WTC11 (cell line): ENCODE measurements at regions not wholly inside any gene's neighbourhood (a gene's known extent, or its start where the extent isn't known, plus 50 kb on each side); places are given as distances from the start of the nearest gene placed in this dataset.

Experiments
- ATAC-seq: fragments of 200-7000 bp; cut with Tn5 transposase; 2 replicates; pipeline ENCODE4 v1.10.0; 2021; ENCODE audit warnings: mild to moderate bottlenecking, moderate library complexity
- CTCF ChIA-PET: fragments of 300-600 bp; sonication (Branson Sonifier 250); formaldehyde crosslinking; loops from one replicate; lab custom pipeline; 2021; ENCODE audit warnings: antibody characterized with exemption; lab: Charles Lee
- POLR2A ChIA-PET: fragments of 350-600 bp; sonication (Branson Sonifier 250); formaldehyde crosslinking; loops from one replicate; lab custom pipeline; 2021; ENCODE audit warnings: antibody characterized with exemption; lab: Charles Lee
- DNase-seq: peaks from one replicate; pipeline ENCODE4 v3.0.0; 2021; ENCODE audit warnings: low spot score
- H3K27ac Mint-ChIP-seq: 2 replicates; pipeline ENCODE4 v1.8.0; 2021; ENCODE audit warnings: mixed read lengths
- H3K27me3 Mint-ChIP-seq: 2 replicates; pipeline ENCODE4 v1.8.0; 2021; ENCODE audit warnings: low read depth, mild to moderate bottlenecking, moderate library complexity, mixed read lengths
- H3K36me3 Mint-ChIP-seq: 2 replicates; pipeline ENCODE4 v1.8.0; 2021; ENCODE audit warnings: mixed read lengths
- H3K4me1 Mint-ChIP-seq: 2 replicates; pipeline ENCODE4 v1.8.0; 2022; ENCODE audit warnings: mixed read lengths
- H3K4me3 Mint-ChIP-seq: 2 replicates; pipeline ENCODE4 v1.8.0; 2021; ENCODE audit warnings: mild to moderate bottlenecking, moderate library complexity, mixed read lengths
- H3K9me3 Mint-ChIP-seq: 2 replicates; pipeline ENCODE4 v1.8.0; 2021; ENCODE audit warnings: mixed read lengths
- CREB1 ChIP-seq: sonication (generic); formaldehyde crosslinking; IDR thresholded peaks from 2 replicates; pipeline ENCODE4 v1.8.0; 2023; ENCODE audit warnings: mild to moderate bottlenecking, missing genetic modification reagents
- ELF4 ChIP-seq: sonication (generic); formaldehyde crosslinking; IDR thresholded peaks from 2 replicates; pipeline ENCODE4 v1.8.1; 2022; ENCODE audit warnings: low read depth, mild to moderate bottlenecking, moderate library complexity, missing genetic modification reagents
- EMX1 ChIP-seq: fragments of 250-450 bp; sonication (Bioruptor Pico); IDR thresholded peaks from 2 replicates; pipeline ENCODE4 v1.8.0; 2021; ENCODE audit warnings: mild to moderate bottlenecking
- ETV6 ChIP-seq: sonication (generic); formaldehyde crosslinking; IDR thresholded peaks from 2 replicates; pipeline ENCODE4 v1.8.1; 2022; ENCODE audit warnings: mild to moderate bottlenecking, missing genetic modification reagents
- HMGA2 ChIP-seq: fragments of 250-450 bp; sonication (Bioruptor Pico); IDR thresholded peaks from 2 replicates; pipeline ENCODE4 v1.4.0; 2021; ENCODE audit warnings: mild to moderate bottlenecking, moderate library complexity
- IRF2 ChIP-seq: sonication (generic); formaldehyde crosslinking; IDR thresholded peaks from 2 replicates; pipeline ENCODE4 v1.8.0; 2022; ENCODE audit warnings: low read depth, missing genetic modification reagents, borderline replicate concordance
- MYBL2 ChIP-seq: sonication (generic); formaldehyde crosslinking; IDR thresholded peaks from 2 replicates; pipeline ENCODE4 v1.8.1; 2023; ENCODE audit warnings: mild to moderate bottlenecking, moderate library complexity, missing genetic modification reagents
- NFATC4 ChIP-seq: fragments of 250-450 bp; sonication (Bioruptor Pico); IDR thresholded peaks from 2 replicates; pipeline ENCODE4 v1.9.0; 2021; ENCODE audit warnings: mild to moderate bottlenecking
- NFE2L1 ChIP-seq: sonication (generic); formaldehyde crosslinking; IDR thresholded peaks from 2 replicates; pipeline ENCODE4 v1.8.1; 2023; ENCODE audit warnings: missing genetic modification reagents
- NFYB ChIP-seq: sonication (generic); formaldehyde crosslinking; conservative IDR thresholded peaks from 2 replicates; pipeline ENCODE4 v1.8.0; 2022; ENCODE audit warnings: low read depth, missing genetic modification reagents
- ZBTB21 ChIP-seq: sonication (generic); formaldehyde crosslinking; IDR thresholded peaks from 2 replicates; pipeline ENCODE4 v1.8.1; 2023; ENCODE audit warnings: mild to moderate bottlenecking, missing genetic modification reagents, borderline replicate concordance
- ZNF121 ChIP-seq: sonication (generic); formaldehyde crosslinking; IDR thresholded peaks from 2 replicates; pipeline ENCODE4 v1.8.0; 2023; ENCODE audit warnings: missing genetic modification reagents
- ZNF263 ChIP-seq: sonication (generic); formaldehyde crosslinking; IDR thresholded peaks from 2 replicates; pipeline ENCODE4 v1.8.1; 2022; ENCODE audit warnings: low read depth, mild to moderate bottlenecking, moderate library complexity, missing genetic modification reagents
- TF ChIP-seq, protein P1 (sequence below): sonication (generic); formaldehyde crosslinking; IDR thresholded peaks from 2 replicates; pipeline ENCODE4 v1.8.1; 2023; ENCODE audit warnings: mild to moderate bottlenecking, missing genetic modification reagents
- TF ChIP-seq, protein P2 (sequence below): sonication (generic); formaldehyde crosslinking; IDR thresholded peaks from 2 replicates; pipeline ENCODE4 v1.8.1; 2022; ENCODE audit warnings: low read depth, missing genetic modification reagents, borderline replicate concordance
- TF ChIP-seq, protein P3 (sequence below): fragments of 250-450 bp; sonication (Bioruptor Pico); IDR thresholded peaks from 2 replicates; pipeline ENCODE4 v2.1.2; 2022; ENCODE audit warnings: mild to moderate bottlenecking, moderate library complexity
- TF ChIP-seq, protein P4 (sequence below): fragments of 250-450 bp; sonication (Bioruptor Pico); conservative IDR thresholded peaks from 2 replicates; pipeline ENCODE4 v1.9.0; 2021; ENCODE audit warnings: mild to moderate bottlenecking
- TF ChIP-seq, protein P5 (sequence below): sonication (generic); formaldehyde crosslinking; IDR thresholded peaks from 2 replicates; pipeline ENCODE4 v1.8.0; 2023; ENCODE audit warnings: mild to moderate bottlenecking, missing genetic modification reagents
- TF ChIP-seq, protein P6 (sequence below): sonication (generic); formaldehyde crosslinking; IDR thresholded peaks from 2 replicates; pipeline ENCODE4 v1.8.1; 2022; ENCODE audit warnings: missing genetic modification reagents, borderline replicate concordance
- TF ChIP-seq, protein P7 (sequence below): fragments of 250-450 bp; sonication (Bioruptor Pico); IDR thresholded peaks from 2 replicates; pipeline ENCODE4 v1.8.0; 2021; ENCODE audit warnings: mild to moderate bottlenecking

DNA sequence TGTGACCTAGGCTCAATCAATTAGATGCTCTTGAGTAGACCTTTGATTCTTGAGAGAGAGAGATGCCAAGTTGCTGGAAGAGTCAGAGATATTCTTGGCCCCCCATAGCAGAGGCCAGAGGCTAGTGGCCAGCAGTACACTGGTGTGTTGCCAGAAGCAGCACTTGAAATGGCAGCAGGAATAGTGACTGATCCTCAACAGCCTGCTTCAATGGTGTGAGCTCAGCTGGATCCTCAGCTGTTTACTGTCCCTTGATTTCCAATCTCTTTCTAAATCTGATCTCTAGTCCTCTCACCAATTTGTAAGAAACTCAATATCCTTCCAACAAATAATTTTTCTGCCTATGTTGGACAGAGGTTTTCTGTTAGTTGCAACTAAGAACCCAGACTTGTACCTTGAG lies 170.3 kb upstream of the CCDC54 start (continued):
- TF ChIP-seq, protein P1, sequence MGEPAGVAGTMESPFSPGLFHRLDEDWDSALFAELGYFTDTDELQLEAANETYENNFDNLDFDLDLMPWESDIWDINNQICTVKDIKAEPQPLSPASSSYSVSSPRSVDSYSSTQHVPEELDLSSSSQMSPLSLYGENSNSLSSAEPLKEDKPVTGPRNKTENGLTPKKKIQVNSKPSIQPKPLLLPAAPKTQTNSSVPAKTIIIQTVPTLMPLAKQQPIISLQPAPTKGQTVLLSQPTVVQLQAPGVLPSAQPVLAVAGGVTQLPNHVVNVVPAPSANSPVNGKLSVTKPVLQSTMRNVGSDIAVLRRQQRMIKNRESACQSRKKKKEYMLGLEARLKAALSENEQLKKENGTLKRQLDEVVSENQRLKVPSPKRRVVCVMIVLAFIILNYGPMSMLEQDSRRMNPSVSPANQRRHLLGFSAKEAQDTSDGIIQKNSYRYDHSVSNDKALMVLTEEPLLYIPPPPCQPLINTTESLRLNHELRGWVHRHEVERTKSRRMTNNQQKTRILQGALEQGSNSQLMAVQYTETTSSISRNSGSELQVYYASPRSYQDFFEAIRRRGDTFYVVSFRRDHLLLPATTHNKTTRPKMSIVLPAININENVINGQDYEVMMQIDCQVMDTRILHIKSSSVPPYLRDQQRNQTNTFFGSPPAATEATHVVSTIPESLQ (CRISPR knock-in tag) = no peak
- TF ChIP-seq NFATC4 (CRISPR knock-in tag) = no peak
- no peak for TF ChIP-seq EMX1 (CRISPR knock-in tag)
- no peak for TF ChIP-seq NFE2L1 (CRISPR knock-in tag)
- TF ChIP-seq, protein P2, sequence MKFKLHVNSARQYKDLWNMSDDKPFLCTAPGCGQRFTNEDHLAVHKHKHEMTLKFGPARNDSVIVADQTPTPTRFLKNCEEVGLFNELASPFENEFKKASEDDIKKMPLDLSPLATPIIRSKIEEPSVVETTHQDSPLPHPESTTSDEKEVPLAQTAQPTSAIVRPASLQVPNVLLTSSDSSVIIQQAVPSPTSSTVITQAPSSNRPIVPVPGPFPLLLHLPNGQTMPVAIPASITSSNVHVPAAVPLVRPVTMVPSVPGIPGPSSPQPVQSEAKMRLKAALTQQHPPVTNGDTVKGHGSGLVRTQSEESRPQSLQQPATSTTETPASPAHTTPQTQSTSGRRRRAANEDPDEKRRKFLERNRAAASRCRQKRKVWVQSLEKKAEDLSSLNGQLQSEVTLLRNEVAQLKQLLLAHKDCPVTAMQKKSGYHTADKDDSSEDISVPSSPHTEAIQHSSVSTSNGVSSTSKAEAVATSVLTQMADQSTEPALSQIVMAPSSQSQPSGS (CRISPR knock-in tag) = no peak
- no peak for TF ChIP-seq NFYB (CRISPR knock-in tag)
- no peak for TF ChIP-seq ZNF263 (CRISPR knock-in tag)
- no peak for TF ChIP-seq IRF2 (CRISPR knock-in tag)
- TF ChIP-seq CREB1 (CRISPR knock-in tag) = no peak
- TF ChIP-seq ETV6 = no peak

DNA sequence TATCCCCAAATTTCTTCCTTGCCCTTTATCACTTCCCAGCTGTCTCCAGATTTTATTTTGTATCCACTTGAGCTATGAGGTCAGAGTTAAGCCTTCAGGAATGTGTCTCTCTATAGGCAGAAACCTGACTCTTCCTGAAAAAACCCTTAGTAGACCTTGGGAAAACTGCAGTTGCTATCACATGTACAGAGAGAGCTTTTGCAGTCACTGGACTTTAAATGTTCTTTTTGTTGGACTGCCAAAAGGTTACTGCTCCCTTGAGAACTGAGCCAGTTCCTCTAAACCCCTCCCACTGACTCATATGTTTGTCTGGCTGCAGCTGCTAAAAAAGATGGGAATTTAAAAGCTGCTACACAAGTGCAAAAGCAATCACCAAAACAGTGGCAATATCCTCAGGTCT lies 169.1 kb upstream of the CCDC54 start:
- no peaks in the 10 kb centered on the region for H3K36me3 Mint-ChIP-seq
- CTCF ChIA-PET = no interaction called here
- TF ChIP-seq, protein P1 (CRISPR knock-in tag) = no peak
- TF ChIP-seq, protein P3, sequence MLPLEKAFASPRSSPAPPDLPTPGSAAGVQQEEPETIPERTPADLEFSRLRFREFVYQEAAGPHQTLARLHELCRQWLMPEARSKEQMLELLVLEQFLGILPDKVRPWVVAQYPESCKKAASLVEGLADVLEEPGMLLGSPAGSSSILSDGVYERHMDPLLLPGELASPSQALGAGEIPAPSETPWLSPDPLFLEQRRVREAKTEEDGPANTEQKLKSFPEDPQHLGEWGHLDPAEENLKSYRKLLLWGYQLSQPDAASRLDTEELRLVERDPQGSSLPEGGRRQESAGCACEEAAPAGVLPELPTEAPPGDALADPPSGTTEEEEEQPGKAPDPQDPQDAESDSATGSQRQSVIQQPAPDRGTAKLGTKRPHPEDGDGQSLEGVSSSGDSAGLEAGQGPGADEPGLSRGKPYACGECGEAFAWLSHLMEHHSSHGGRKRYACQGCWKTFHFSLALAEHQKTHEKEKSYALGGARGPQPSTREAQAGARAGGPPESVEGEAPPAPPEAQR = no peak
- TF ChIP-seq, protein P4, sequence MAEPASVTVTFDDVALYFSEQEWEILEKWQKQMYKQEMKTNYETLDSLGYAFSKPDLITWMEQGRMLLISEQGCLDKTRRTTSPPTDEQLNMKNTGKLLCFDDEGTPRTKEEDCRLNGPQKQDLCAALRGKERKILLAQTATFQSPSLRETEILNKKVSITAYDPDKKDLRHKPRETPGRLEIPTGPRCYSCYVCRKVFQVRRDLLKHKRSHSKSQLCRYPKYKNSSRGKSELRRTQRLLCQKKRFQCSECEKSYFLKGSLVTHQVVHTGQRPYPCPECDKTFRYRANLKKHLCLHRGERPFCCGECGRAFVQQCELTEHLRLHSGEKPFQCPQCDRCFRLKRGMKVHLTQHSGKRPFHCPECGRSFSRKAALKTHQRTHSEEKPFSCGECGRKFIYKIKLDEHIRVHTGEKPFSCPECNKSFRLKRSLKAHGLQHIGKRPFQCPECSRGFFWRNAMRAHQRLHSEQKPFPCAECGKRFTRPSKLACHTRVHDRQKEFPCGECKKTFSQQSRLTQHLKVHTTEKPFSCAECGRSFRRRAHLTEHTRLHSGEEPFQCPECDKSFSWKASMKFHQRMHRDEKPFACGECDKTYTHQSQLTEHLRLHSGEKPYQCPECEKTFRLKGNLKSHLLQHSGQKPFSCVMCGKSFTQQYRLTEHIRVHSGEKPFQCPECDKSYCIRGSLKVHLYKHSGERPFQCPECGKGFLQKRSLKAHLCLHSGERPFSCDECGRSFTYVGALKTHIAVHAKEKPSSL = no peak
- TF ChIP-seq ZNF121 (CRISPR knock-in tag) (no peak), HMGA2 (CRISPR knock-in tag) (no peak), ZBTB21 (no peak), EMX1 (CRISPR knock-in tag) (no peak), ELF4 (CRISPR knock-in tag) (no peak), MYBL2 (CRISPR knock-in tag) (no peak), ETV6 (no peak)
- TF ChIP-seq, protein P5, sequence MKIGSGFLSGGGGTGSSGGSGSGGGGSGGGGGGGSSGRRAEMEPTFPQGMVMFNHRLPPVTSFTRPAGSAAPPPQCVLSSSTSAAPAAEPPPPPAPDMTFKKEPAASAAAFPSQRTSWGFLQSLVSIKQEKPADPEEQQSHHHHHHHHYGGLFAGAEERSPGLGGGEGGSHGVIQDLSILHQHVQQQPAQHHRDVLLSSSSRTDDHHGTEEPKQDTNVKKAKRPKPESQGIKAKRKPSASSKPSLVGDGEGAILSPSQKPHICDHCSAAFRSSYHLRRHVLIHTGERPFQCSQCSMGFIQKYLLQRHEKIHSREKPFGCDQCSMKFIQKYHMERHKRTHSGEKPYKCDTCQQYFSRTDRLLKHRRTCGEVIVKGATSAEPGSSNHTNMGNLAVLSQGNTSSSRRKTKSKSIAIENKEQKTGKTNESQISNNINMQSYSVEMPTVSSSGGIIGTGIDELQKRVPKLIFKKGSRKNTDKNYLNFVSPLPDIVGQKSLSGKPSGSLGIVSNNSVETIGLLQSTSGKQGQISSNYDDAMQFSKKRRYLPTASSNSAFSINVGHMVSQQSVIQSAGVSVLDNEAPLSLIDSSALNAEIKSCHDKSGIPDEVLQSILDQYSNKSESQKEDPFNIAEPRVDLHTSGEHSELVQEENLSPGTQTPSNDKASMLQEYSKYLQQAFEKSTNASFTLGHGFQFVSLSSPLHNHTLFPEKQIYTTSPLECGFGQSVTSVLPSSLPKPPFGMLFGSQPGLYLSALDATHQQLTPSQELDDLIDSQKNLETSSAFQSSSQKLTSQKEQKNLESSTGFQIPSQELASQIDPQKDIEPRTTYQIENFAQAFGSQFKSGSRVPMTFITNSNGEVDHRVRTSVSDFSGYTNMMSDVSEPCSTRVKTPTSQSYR (CRISPR knock-in tag) = no peak
- TF ChIP-seq, protein P6, sequence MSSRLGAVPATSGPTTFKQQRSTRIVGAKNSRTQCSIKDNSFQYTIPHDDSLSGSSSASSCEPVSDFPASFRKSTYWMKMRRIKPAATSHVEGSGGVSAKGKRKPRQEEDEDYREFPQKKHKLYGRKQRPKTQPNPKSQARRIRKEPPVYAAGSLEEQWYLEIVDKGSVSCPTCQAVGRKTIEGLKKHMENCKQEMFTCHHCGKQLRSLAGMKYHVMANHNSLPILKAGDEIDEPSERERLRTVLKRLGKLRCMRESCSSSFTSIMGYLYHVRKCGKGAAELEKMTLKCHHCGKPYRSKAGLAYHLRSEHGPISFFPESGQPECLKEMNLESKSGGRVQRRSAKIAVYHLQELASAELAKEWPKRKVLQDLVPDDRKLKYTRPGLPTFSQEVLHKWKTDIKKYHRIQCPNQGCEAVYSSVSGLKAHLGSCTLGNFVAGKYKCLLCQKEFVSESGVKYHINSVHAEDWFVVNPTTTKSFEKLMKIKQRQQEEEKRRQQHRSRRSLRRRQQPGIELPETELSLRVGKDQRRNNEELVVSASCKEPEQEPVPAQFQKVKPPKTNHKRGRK (CRISPR knock-in tag) = no peak
- TF ChIP-seq, protein P7, sequence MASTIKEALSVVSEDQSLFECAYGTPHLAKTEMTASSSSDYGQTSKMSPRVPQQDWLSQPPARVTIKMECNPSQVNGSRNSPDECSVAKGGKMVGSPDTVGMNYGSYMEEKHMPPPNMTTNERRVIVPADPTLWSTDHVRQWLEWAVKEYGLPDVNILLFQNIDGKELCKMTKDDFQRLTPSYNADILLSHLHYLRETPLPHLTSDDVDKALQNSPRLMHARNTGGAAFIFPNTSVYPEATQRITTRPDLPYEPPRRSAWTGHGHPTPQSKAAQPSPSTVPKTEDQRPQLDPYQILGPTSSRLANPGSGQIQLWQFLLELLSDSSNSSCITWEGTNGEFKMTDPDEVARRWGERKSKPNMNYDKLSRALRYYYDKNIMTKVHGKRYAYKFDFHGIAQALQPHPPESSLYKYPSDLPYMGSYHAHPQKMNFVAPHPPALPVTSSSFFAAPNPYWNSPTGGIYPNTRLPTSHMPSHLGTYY (CRISPR knock-in tag) = no peak

More for the DNA sequence above, 169.1 kb upstream of the CCDC54 start:
- Mint-ChIP-seq H3K27ac (peak overlapping the region; percentile 62; the same call in 1 of the 2 replicates), H3K9me3 (no peaks in the 10 kb centered on the region), H3K4me1 (peaks cover 13% of the 10 kb centered on the region), H3K27me3 (no peaks in the 10 kb centered on the region), H3K4me3 (no peak overlapping the region)
- POLR2A ChIA-PET = interaction anchor here (0.6 kb wide), 1 partner anchor 703 kb away, joined by 3 read pairs; no protein-coding TSS in a partner anchor
- ATAC-seq (peak; percentile 26), DNase-seq (no peak)
